ENCODE measurements at regions not wholly inside any gene's neighbourhood (a gene's known extent, or its start where the extent isn't known, plus 50 kb on each side); places are given as distances from the start of the nearest gene placed in this dataset.

DNA sequence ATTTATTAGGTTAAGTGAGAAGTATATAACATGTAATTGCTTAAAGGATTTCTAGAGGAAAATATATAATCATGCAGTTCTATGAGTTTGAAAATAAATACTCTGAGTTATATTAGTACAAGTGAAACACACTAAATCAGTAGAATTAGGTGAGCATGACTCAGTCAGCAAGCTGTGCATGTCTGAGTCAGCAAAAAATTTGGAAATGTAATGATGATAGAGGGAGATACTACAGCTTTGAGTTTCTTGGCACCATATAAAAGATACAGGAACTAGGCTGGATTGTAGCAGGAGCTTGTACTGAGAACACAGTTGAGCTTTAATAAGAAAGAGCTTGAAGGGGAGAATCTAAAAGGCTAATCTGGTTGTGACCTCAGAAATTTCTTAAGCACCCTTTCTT lies 1224.6 kb downstream of the CDH8 start:
- DNase-seq (ENCODE audit: low spot score) = no peak
- Histone ChIP-seq H3K27ac (peak overlapping the region in 1 of 2 donors; percentile 29), H3K9me3 (peaks cover 0 to 5% of the 10 kb centered on the region in 2 donors), H3K4me3 (no peak overlapping the region), H3K36me3 (no peaks in the 10 kb centered on the region), H3K27me3 (no peaks in the 10 kb centered on the region), H3K4me1 (no peaks in the 10 kb centered on the region)
- TF ChIP-seq, protein P1, sequence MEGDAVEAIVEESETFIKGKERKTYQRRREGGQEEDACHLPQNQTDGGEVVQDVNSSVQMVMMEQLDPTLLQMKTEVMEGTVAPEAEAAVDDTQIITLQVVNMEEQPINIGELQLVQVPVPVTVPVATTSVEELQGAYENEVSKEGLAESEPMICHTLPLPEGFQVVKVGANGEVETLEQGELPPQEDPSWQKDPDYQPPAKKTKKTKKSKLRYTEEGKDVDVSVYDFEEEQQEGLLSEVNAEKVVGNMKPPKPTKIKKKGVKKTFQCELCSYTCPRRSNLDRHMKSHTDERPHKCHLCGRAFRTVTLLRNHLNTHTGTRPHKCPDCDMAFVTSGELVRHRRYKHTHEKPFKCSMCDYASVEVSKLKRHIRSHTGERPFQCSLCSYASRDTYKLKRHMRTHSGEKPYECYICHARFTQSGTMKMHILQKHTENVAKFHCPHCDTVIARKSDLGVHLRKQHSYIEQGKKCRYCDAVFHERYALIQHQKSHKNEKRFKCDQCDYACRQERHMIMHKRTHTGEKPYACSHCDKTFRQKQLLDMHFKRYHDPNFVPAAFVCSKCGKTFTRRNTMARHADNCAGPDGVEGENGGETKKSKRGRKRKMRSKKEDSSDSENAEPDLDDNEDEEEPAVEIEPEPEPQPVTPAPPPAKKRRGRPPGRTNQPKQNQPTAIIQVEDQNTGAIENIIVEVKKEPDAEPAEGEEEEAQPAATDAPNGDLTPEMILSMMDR (IDR thresholded peaks at IDR 0.05) = no peak

DNA sequence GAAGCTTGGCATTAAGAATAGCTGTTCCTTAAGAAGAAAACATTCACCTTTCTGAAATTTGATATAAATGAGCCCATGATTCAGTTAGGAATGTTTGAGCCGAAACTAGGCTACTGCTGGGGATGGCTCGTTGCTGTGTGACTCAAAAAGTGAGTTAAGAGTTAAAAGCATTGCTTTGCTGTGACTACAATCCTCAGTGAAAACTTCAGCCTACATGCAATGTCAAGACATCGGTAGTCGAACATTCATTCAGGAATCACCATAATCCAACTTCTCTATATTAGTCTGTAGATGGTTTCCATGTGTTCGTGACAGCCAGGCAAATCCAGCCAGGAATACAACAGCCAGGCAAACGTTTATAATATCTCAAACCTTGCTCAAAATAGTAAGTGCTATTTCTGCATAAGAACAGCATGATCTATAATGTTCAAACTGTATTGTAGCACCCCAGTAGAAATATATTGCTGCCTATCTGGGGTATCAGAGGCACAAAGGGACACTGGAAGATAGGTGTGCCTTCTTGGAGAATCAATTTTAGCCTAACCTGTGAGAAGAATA lies 1225.1 kb downstream of the CDH8 start:
- Histone ChIP-seq H3K27me3 (no peaks in the 10 kb centered on the region), H3K4me3 (no peak overlapping the region), H3K27ac (peak overlapping the region in 1 of 2 donors; percentile 29), H3K36me3 (no peaks in the 10 kb centered on the region), H3K9me3 (peaks cover 0 to 6% of the 10 kb centered on the region in 2 donors), H3K4me1 (no peaks in the 10 kb centered on the region)
- TF ChIP-seq, protein P1 (IDR thresholded peaks at IDR 0.05) = no peak
- no peak for DNase-seq (ENCODE audit: low spot score)

DNA sequence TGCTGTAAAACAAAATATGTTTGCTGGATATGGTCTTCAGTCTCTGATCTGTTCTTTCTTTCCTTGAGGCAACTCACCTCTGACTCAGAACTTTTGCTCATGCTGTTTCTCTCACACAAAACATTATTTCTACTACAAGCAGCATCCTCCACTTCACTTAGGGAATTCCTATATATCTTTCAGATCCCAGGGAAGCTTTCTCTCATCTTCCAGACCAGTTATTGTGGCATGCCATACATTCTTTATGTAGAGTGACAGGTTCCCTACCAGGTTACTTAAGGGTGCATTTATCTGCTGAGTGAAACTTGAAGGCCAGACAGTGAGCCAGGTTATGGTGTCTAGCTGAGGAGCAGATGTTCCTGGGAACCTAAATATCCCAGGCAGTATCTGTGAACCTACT lies 1226.0 kb downstream of the CDH8 start:
- Histone ChIP-seq H3K4me3 (no peak overlapping the region), H3K27me3 (no peaks in the 10 kb centered on the region), H3K36me3 (no peaks in the 10 kb centered on the region), H3K4me1 (no peaks in the 10 kb centered on the region), H3K27ac (no peak overlapping the region), H3K9me3 (peaks cover 0 to 6% of the 10 kb centered on the region in 2 donors)
- no peak for DNase-seq (ENCODE audit: low spot score)
- TF ChIP-seq, protein P1 (IDR thresholded peaks at IDR 0.05) = no peak

DNA sequence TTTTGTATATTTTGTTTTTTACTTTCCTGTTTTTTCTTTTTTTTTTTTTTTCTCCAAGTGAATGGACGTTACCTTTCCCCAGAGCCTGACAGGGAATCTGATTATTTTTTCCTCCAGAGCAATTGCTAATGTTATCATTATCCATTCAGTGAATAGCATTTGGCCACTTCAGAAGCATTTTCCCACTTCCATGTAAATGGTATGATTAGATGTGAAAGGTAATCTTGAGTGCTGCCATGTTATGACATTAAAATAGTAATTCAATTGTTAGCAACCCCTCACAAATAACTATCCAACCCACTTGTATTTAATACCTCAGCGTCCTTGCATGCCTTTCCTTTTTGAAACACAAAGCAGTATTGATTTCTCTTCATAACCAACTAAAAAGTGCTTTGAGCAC lies 1243.8 kb downstream of the CDH8 start:
- Histone ChIP-seq H3K4me1 (no peaks in the 10 kb centered on the region), H3K9me3 (no peaks in the 10 kb centered on the region), H3K27ac (no peak overlapping the region), H3K27me3 (no peaks in the 10 kb centered on the region), H3K36me3 (no peaks in the 10 kb centered on the region), H3K4me3 (no peak overlapping the region)
- TF ChIP-seq, protein P1 (IDR thresholded peaks at IDR 0.05) = no peak
- no peak for DNase-seq (ENCODE audit: low spot score)

DNA sequence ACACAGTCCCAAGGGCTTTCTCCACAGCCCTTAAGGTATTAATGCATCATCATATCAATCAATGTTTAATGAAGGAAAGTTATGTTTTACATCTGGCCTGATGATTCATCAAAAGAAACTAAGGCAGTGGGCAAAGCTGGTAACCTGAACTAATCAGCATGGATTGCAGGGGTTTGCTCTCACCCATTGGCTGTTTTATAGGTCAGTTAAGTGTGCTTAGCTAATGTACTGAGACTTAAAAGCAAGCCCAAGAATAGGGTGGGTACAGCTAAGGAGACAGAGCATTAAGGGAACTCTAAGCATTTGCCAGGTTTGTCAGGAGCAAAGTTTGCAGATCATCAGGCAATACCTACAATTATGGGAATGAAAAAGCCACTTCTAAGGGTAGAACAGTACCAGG lies 1247.6 kb downstream of the CDH8 start:
- no peak overlapping the region for H3K4me3 ChIP-seq
- H3K27me3 ChIP-seq = no peaks in the 10 kb centered on the region
- H3K9me3 ChIP-seq = no peaks in the 10 kb centered on the region
- H3K4me1 ChIP-seq = no peaks in the 10 kb centered on the region
- TF ChIP-seq, protein P1 (IDR thresholded peaks at IDR 0.05) = no peak
- no peak overlapping the region for H3K27ac ChIP-seq
- DNase-seq (ENCODE audit: low spot score) = no peak
- H3K36me3 ChIP-seq = no peaks in the 10 kb centered on the region

DNA sequence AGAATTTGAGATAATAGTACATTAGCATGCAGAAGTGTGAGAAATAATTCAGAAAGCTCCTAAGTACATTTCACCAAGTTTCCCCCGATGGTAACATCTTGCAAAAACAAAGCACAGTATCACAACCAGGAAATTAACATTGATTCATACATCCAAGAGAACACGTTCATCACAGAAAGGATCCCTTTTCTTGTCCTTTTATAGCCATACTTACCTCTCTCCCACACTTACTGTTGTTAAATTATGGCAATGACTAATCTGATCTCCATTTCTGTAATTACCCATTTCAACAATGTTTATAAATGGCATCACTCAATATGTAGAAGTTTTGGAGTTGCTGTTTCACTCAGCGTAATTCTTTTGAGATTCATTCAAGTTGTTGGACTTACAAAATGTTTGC lies 1260.0 kb downstream of the CDH8 start:
- Histone ChIP-seq H3K4me1 (no peaks in the 10 kb centered on the region), H3K4me3 (no peak overlapping the region), H3K9me3 (no peaks in the 10 kb centered on the region), H3K27ac (no peak overlapping the region), H3K36me3 (no peaks in the 10 kb centered on the region), H3K27me3 (no peaks in the 10 kb centered on the region)
- TF ChIP-seq, protein P1 (IDR thresholded peaks at IDR 0.05) = no peak
- no peak for DNase-seq (ENCODE audit: low spot score)
